Trophoblast cell (in vitro differentiated cells and primary cell): ENCODE measurements at regions not wholly inside any gene's neighbourhood (a gene's known extent, or its start where the extent isn't known, plus 50 kb on each side); places are given as distances from the start of the nearest gene placed in this dataset.
A peak's percentile ranks its signal among the peaks of the same experiment; 100 is the strongest.

Experiments
- DNase-seq, 2 donors: peaks; one replicate each; pipeline ENCODE4 v3.0.0-alpha.2; 2016
- H2AFZ ChIP-seq: 2 replicates; pipeline ENCODE4 v1.6.1; 2013; ENCODE audit warnings: low read length, moderate library complexity, mild to moderate bottlenecking; ENCODE audit not compliant: insufficient read depth, poor library complexity
- H2AK5ac ChIP-seq: 2 replicates; pipeline ENCODE4 v1.6.1; 2013; ENCODE audit warnings: mild to moderate bottlenecking, low read length
- H2BK120ac ChIP-seq: 2 replicates; pipeline ENCODE4 v1.6.1; 2013; ENCODE audit warnings: low read length, mild to moderate bottlenecking, moderate library complexity; ENCODE audit not compliant: insufficient read depth, poor library complexity
- H2BK12ac ChIP-seq: 2 replicates; pipeline ENCODE4 v1.6.1; 2013; ENCODE audit warnings: mild to moderate bottlenecking, low read length, moderate library complexity
- H2BK5ac ChIP-seq: 2 replicates; pipeline ENCODE4 v1.6.1; 2013; ENCODE audit warnings: low read length, low read depth, moderate library complexity, mild to moderate bottlenecking; ENCODE audit not compliant: poor library complexity
- H3K14ac ChIP-seq: 2 replicates; pipeline ENCODE4 v1.6.1; 2013; ENCODE audit warnings: mild to moderate bottlenecking, low read length
- H3K18ac ChIP-seq: 2 replicates; pipeline ENCODE4 v1.6.1; 2013; ENCODE audit warnings: mild to moderate bottlenecking, low read length
- H3K23ac ChIP-seq: 2 replicates; pipeline ENCODE4 v1.6.1; 2013; ENCODE audit warnings: low read length
- H3K27ac ChIP-seq: 2 replicates; pipeline ENCODE4 v1.5.1; 2013; ENCODE audit warnings: low read depth, mild to moderate bottlenecking, inconsistent platforms, low read length, moderate library complexity
- H3K27me3 ChIP-seq: 2 replicates; pipeline ENCODE4 v1.6.1; 2013; ENCODE audit warnings: inconsistent platforms, mild to moderate bottlenecking, low read length, moderate library complexity; ENCODE audit not compliant: insufficient read depth
- H3K36me3 ChIP-seq, 2 experiments: 1 replicate in 1 of 2; 2 replicates in 1 of 2; pipeline ENCODE4 v1.6.1; 2013; ENCODE audit warnings: low read length in 2 of 2, mild to moderate bottlenecking in 2 of 2, moderate library complexity in 1 of 2; ENCODE audit not compliant: insufficient read depth in 2 of 2, control insufficient read depth in 1 of 2
- H3K4ac ChIP-seq: 2 replicates; pipeline ENCODE4 v1.6.1; 2013; ENCODE audit warnings: low read depth, mild to moderate bottlenecking, low read length, moderate library complexity
- H3K4me1 ChIP-seq, 2 experiments: 1 replicate in 1 of 2; 2 replicates in 1 of 2; pipeline ENCODE4 v1.6.1; 2013; ENCODE audit warnings: low read length in 2 of 2, mild to moderate bottlenecking in 2 of 2, moderate library complexity in 1 of 2; ENCODE audit not compliant: insufficient read depth in 2 of 2, control insufficient read depth in 1 of 2
- H3K4me2 ChIP-seq: 2 replicates; pipeline ENCODE4 v1.6.1; 2013; ENCODE audit warnings: inconsistent platforms, mild to moderate bottlenecking, low read length, moderate library complexity
- H3K4me3 ChIP-seq: 2 replicates; pipeline ENCODE4 v1.5.1; 2013; ENCODE audit warnings: mild to moderate bottlenecking, low read depth, low read length, inconsistent platforms
- H3K79me1 ChIP-seq: one replicate; pipeline ENCODE4 v1.6.1; 2013; ENCODE audit warnings: low read length
- H3K79me2 ChIP-seq: 2 replicates; pipeline ENCODE4 v1.6.1; 2013; ENCODE audit warnings: low read length, mild to moderate bottlenecking; ENCODE audit not compliant: control insufficient read depth, insufficient read depth, poor library complexity
- H3K9ac ChIP-seq: 2 replicates; pipeline ENCODE4 v1.6.1; 2013; ENCODE audit warnings: mild to moderate bottlenecking, low read length
- H3K9me3 ChIP-seq: 2 replicates; pipeline ENCODE4 v1.6.1; 2013; ENCODE audit warnings: low read depth, mild to moderate bottlenecking, control low read depth, inconsistent platforms, low read length; ENCODE audit not compliant: insufficient read depth
- H4K12ac ChIP-seq: 2 replicates; pipeline ENCODE4 v1.6.1; 2013; ENCODE audit warnings: low read depth, mild to moderate bottlenecking, low read length, moderate library complexity
- H4K8ac ChIP-seq: 2 replicates; pipeline ENCODE4 v1.6.1; 2013; ENCODE audit warnings: low read depth, mild to moderate bottlenecking, low read length, moderate library complexity
- H4K91ac ChIP-seq: one replicate; pipeline ENCODE4 v1.6.1; 2013; ENCODE audit warnings: low read depth, mild to moderate bottlenecking, low read length, moderate library complexity
- WGBS: extraction: QIAGEN DNeasy Blood & Tissue Kit; methylation state at CpG from one replicate; pipeline ENCODE4 v1.1.7; 2013; ENCODE audit warnings: missing lambda C conversion rate; ENCODE audit not compliant: insufficient read length, insufficient coverage; ENCODE audit errors: extremely low coverage; 5-methylcytosine and 5-hydroxymethylcytosine counted together

DNA sequence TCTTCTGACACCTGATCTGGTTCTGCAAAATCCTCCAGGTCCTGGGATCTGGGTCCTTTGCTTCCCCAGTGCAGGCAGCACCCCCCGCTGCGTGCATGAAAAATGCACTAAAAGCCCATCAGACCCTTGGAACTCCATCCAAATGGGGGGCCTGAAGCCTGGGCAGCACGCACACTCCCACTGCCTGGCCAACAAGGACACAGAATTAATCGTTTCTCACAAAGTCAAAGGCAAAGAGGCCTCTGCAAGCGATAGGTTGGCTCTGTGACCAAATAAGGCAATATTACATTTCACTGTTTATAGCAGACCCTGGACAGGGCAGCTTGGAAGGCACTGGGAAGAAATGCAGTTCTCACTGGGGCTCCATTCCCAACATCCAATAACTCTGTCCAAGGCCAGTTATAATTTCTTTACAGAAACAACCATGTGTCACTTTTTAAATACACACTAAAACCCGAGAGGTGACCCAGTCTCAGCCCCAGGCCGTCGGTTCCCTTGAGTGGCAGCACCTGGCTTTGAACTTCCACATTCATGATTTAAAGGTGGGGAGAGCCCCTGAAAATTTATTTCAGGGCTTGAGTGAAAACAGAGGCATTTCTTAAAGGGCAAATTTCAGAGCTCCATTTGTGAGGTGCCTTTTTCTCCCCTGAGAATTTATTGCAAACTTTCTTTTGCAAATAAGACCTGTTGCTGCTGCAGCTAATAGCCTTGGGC, 114.4 kb upstream of the ANO1 start:
- DNase-seq: no peak
- no peak overlapping the region for H4K91ac ChIP-seq
- no peaks in the 10 kb centered on the region for H3K27me3 ChIP-seq
- no peak overlapping the region for H3K4me3 ChIP-seq
- no peak overlapping the region for H2AFZ ChIP-seq
- H3K9me3 ChIP-seq: peaks cover 6% of the 10 kb centered on the region
- H3K9ac ChIP-seq: peak overlapping the region; percentile 1
- no peak overlapping the region for H3K27ac ChIP-seq
- no peaks in the 10 kb centered on the region for H3K36me3 ChIP-seq
- no peak overlapping the region for H3K4ac ChIP-seq
- H4K8ac ChIP-seq: no peak overlapping the region
- WGBS: no CpG with 5 or more reads among the region's 8 CpGs
- H3K14ac ChIP-seq: no peak overlapping the region
- no peaks in the 10 kb centered on the region for H3K4me1 ChIP-seq
- no peak overlapping the region for H4K12ac ChIP-seq
- H2AK5ac ChIP-seq: no peak overlapping the region
- no peaks in the 10 kb centered on the region for H3K79me1 ChIP-seq
- no peak overlapping the region for H2BK120ac ChIP-seq
- no peak overlapping the region for H3K23ac ChIP-seq
- no peak overlapping the region for H2BK5ac ChIP-seq
- no peak overlapping the region for H2BK12ac ChIP-seq
- H3K79me2 ChIP-seq: no peaks in the 10 kb centered on the region
- H3K18ac ChIP-seq: no peak overlapping the region
- no peak overlapping the region for H3K4me2 ChIP-seq

DNA sequence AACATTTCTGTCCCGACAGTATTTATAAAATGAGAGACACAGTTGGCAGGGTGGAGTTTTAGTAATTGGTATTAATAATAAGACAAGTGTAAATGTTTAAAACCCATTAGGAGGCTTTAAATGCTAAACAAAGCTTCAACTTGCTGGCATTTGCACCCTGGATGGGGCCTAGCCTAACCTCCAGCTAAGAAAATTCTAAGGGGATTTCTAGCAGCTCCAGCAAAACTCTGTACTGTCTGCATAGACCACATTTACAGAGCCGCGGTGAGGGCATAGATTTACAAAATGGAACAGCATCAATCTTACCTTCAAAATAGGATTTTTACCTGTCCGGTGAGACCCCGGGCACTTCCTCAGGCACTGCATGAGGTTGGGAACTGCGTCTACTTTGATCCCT, 113.9 kb upstream of the ANO1 start:
- Histone ChIP-seq H3K79me1 (no peaks in the 10 kb centered on the region), H3K4me3 (no peak overlapping the region), H3K14ac (no peak overlapping the region), H2AK5ac (no peak overlapping the region), H3K18ac (no peak overlapping the region), H3K9me3 (peaks cover 6% of the 10 kb centered on the region), H2AFZ (no peak overlapping the region), H4K8ac (no peak overlapping the region), H3K9ac (no peak overlapping the region), H2BK5ac (no peak overlapping the region), H4K91ac (no peak overlapping the region), H3K4me2 (no peak overlapping the region), H2BK120ac (no peak overlapping the region), H3K27me3 (no peaks in the 10 kb centered on the region), H3K36me3 (no peaks in the 10 kb centered on the region), H3K4ac (no peak overlapping the region), H3K4me1 (no peaks in the 10 kb centered on the region), H4K12ac (no peak overlapping the region), H3K27ac (no peak overlapping the region), H3K23ac (no peak overlapping the region), H2BK12ac (no peak overlapping the region), H3K79me2 (no peaks in the 10 kb centered on the region)
- WGBS: no CpG with 5 or more reads among the region's 6 CpGs
- no peak for DNase-seq

DNA sequence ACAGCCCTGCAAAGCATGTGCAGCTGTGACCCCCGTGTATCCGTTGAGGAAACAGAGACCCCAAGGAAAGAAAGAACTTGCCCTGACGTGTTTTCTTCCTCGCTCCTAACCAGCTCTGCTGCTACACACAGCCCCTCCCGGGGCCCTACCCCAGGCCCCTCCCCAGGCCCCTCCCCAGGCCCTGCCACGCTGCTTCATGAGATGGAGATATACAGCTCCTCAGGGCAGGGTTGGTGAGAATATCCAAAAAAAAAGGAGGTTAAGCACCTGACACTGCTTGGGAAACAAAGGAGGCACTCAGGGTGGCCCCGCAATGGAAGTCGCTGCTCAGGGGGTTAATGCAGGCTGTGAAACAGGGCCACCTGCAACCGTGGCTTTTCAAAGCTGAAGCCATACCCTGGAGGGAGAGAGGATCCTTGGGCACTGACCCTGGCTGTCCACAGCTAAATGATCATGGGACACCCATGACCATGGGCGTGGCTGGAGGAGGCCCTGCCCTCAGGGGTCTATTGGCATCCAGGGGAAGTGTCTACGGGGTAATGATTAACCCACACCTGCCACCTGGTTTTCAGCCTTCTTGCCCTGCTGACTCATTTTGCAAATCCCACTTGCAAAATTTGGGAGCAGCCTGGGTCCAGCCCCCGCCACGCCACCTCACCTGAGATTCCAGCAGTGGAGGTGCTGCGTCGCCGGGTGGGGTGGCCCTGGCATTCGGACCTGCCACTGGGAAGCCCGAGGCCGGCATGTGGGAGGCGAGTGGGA, 112.1 kb upstream of the ANO1 start:
- no peaks in the 10 kb centered on the region for H3K79me1 ChIP-seq
- H2AK5ac ChIP-seq: no peak overlapping the region
- H2BK5ac ChIP-seq: no peak overlapping the region
- no peaks in the 10 kb centered on the region for H3K4me1 ChIP-seq
- H4K8ac ChIP-seq: no peak overlapping the region
- H3K4ac ChIP-seq: no peak overlapping the region
- no peak overlapping the region for H2BK120ac ChIP-seq
- no peak overlapping the region for H4K91ac ChIP-seq
- no peaks in the 10 kb centered on the region for H3K36me3 ChIP-seq
- no peak overlapping the region for H2AFZ ChIP-seq
- no peak overlapping the region for H2BK12ac ChIP-seq
- no peaks in the 10 kb centered on the region for H3K27me3 ChIP-seq
- H3K9me3 ChIP-seq: peaks cover 4% of the 10 kb centered on the region
- no peaks in the 10 kb centered on the region for H3K79me2 ChIP-seq
- no CpG with 5 or more reads among the region's 20 CpGs for WGBS
- no peak overlapping the region for H3K4me3 ChIP-seq
- DNase-seq: no peak
- H4K12ac ChIP-seq: no peak overlapping the region
- no peak overlapping the region for H3K27ac ChIP-seq
- H3K23ac ChIP-seq: no peak overlapping the region
- no peak overlapping the region for H3K9ac ChIP-seq
- H3K14ac ChIP-seq: no peak overlapping the region
- no peak overlapping the region for H3K4me2 ChIP-seq
- no peak overlapping the region for H3K18ac ChIP-seq

DNA sequence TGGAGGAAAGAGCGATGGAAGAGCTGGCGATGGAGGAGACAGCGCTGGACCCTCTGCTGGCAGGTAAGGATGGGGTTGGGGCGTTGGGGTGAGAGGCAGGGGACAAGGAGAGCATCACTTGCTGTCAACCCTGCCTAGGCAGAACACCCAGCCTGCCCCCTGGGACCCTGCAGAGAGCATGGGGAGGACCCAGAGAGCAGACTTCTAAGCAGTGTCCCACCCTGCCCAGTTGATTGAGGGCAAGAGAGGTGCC, 111.6 kb upstream of the ANO1 start:
- H4K8ac ChIP-seq: no peak overlapping the region
- no peak overlapping the region for H4K12ac ChIP-seq
- H3K4me3 ChIP-seq: no peak overlapping the region
- no peak overlapping the region for H3K4me2 ChIP-seq
- no peak overlapping the region for H3K23ac ChIP-seq
- no peak overlapping the region for H3K4ac ChIP-seq
- no peak overlapping the region for H3K14ac ChIP-seq
- H2AK5ac ChIP-seq: no peak overlapping the region
- H3K27me3 ChIP-seq: no peaks in the 10 kb centered on the region
- DNase-seq: no peak
- H2AFZ ChIP-seq: no peak overlapping the region
- H4K91ac ChIP-seq: no peak overlapping the region
- H2BK12ac ChIP-seq: no peak overlapping the region
- no peak overlapping the region for H2BK120ac ChIP-seq
- no CpG with 5 or more reads among the region's 4 CpGs for WGBS
- no peak overlapping the region for H2BK5ac ChIP-seq
- no peaks in the 10 kb centered on the region for H3K4me1 ChIP-seq
- no peak overlapping the region for H3K27ac ChIP-seq
- no peaks in the 10 kb centered on the region for H3K36me3 ChIP-seq
- H3K9ac ChIP-seq: no peak overlapping the region
- no peaks in the 10 kb centered on the region for H3K79me1 ChIP-seq
- peaks cover 4% of the 10 kb centered on the region for H3K9me3 ChIP-seq
- H3K18ac ChIP-seq: no peak overlapping the region
- no peaks in the 10 kb centered on the region for H3K79me2 ChIP-seq
